Caco-2 (cell line): ENCODE measurements at regions not wholly inside any gene's neighbourhood (a gene's known extent, or its start where the extent isn't known, plus 50 kb on each side); places are given as distances from the start of the nearest gene placed in this dataset.
A peak's percentile ranks its signal among the peaks of the same experiment; 100 is the strongest.

Source experiments
- BruUV-seq: library from RNA; stranded (reverse); fragments of 400-500 nt; replicated peaks from 2 replicates; lab custom pipeline; 2021; lab: Mats Ljungman, UMichigan
- CTCF ChIA-PET: fragments of 300-600 bp; sonication (Branson Sonifier 250); formaldehyde crosslinking; loops from one replicate; lab custom pipeline; 2022; ENCODE audit warnings: antibody characterized with exemption; lab: Charles Lee
- POLR2A ChIA-PET: fragments of 300-600 bp; sonication (Branson Sonifier 250); formaldehyde crosslinking; loops from one replicate; lab custom pipeline; 2022; ENCODE audit warnings: antibody characterized with exemption; lab: Charles Lee
- DNase-seq, 2 experiments: peaks; one replicate each; pipeline versions ENCODE4 v3.0.0 to v3.0.0-alpha.2; 2020 to 2022
- H3K27me3 ChIP-seq: replicated peaks from 2 replicates; pipeline ENCODE4 v1.6.0; 2011; ENCODE audit warnings: low read length; ENCODE audit not compliant: control insufficient read depth, insufficient read depth
- H3K36me3 ChIP-seq: 2 replicates; pipeline ENCODE4 v1.5.1; 2011; ENCODE audit warnings: low read length; ENCODE audit not compliant: control insufficient read depth, insufficient read depth
- H3K4me1 ChIP-seq: fragments of 250-450 bp; sonication (Bioruptor Pico); 2 replicates; pipeline ENCODE4 v1.5.1; 2020; ENCODE audit warnings: mild to moderate bottlenecking
- H3K4me3 ChIP-seq: 2 replicates; pipeline ENCODE4 v1.5.1; 2011; ENCODE audit warnings: low read depth, mild to moderate bottlenecking, control low read depth, low read length
- H3K9me3 ChIP-seq: fragments of 250-450 bp; sonication (Bioruptor Pico); 2 replicates; pipeline ENCODE4 v1.5.1; 2020; ENCODE audit warnings: mild to moderate bottlenecking, moderate library complexity
- H3K27ac Mint-ChIP-seq: one replicate; pipeline ENCODE4 v1.8.0; 2022; ENCODE audit warnings: mixed read lengths; ENCODE audit not compliant: unreplicated experiment
- H3K27me3 Mint-ChIP-seq: one replicate; pipeline ENCODE4 v1.8.0; 2022; ENCODE audit warnings: mixed read lengths; ENCODE audit not compliant: insufficient read depth, unreplicated experiment
- H3K36me3 Mint-ChIP-seq: one replicate; pipeline ENCODE4 v1.8.0; 2022; ENCODE audit warnings: mild to moderate bottlenecking, mixed read lengths; ENCODE audit not compliant: insufficient read depth, unreplicated experiment
- H3K4me1 Mint-ChIP-seq: one replicate; pipeline ENCODE4 v1.8.0; 2022; ENCODE audit warnings: low read depth, mixed read lengths; ENCODE audit not compliant: unreplicated experiment
- H3K4me3 Mint-ChIP-seq: one replicate; pipeline ENCODE4 v1.8.0; 2022; ENCODE audit warnings: mild to moderate bottlenecking, moderate library complexity, mixed read lengths; ENCODE audit not compliant: unreplicated experiment
- H3K9me3 Mint-ChIP-seq: one replicate; pipeline ENCODE4 v1.8.0; 2022; ENCODE audit warnings: mixed read lengths; ENCODE audit not compliant: unreplicated experiment
- CTCF ChIP-seq, 2 experiments: fragments of 200-600 bp in 1 of 2; IDR thresholded peaks; 1 replicate in 1 of 2; 2 replicates in 1 of 2; pipeline versions ENCODE4 v1.5.1 to v1.8.0; 2011 to 2022; ENCODE audit warnings: antibody characterized with exemption in 1 of 2, control low read depth in 1 of 2, inconsistent platforms in 1 of 2, low read depth in 1 of 2, low read length in 1 of 2, mild to moderate bottlenecking in 1 of 2, moderate library complexity in 1 of 2; ENCODE audit not compliant: insufficient read depth in 1 of 2, severe bottlenecking in 1 of 2, unreplicated experiment in 1 of 2
- intact Hi-C: fragments of 100-400 bp; cut with micrococcal nuclease; formaldehyde crosslinking; loops from one replicate; pipeline ENCODE4 v1.10.0; 2022; ENCODE audit not compliant: unreplicated experiment

- CTCF ChIA-PET: no interaction called here
- Histone ChIP-seq H3K4me3 (no peak overlapping the region), H3K4me1 (peaks cover 53% of the 10 kb centered on the region), H3K9me3 (no peaks in the 10 kb centered on the region), H3K27me3 (no peaks in the 10 kb centered on the region), H3K36me3 (no peaks in the 10 kb centered on the region)
- H3K27me3 Mint-ChIP-seq: no peaks in the 10 kb centered on the region
- H3K9me3 Mint-ChIP-seq: peaks cover 9% of the 10 kb centered on the region
- H3K36me3 Mint-ChIP-seq: peaks cover 9% of the 10 kb centered on the region
- no TSS peak for BruUV-seq
- intact Hi-C loops: no loop called here
- POLR2A ChIA-PET: no interaction called here
- DNase-seq: no peak
- H3K4me1 Mint-ChIP-seq: peaks cover 45% of the 10 kb centered on the region
- H3K4me3 Mint-ChIP-seq: no peak overlapping the region
- no peak overlapping the region for H3K27ac Mint-ChIP-seq
- TF ChIP-seq CTCF (IDR thresholded peaks at IDR 0.05; ENCODE audit: insufficient read depth in 1 of 2, low read depth in 1 of 2, low read length in 1 of 2, severe bottlenecking in 1 of 2, unreplicated experiment in 1 of 2): no peak
Observed at GRCh38 chr20:11214256-11214840, 540.5 kb upstream of the JAG1 start.

- ChIA-PET POLR2A (no interaction called here), CTCF (interaction anchor here (1.0 to 1.7 kb wide), 2 partner anchors 12 to 50 kb away, joined by 3 to 13 read pairs; no protein-coding TSS in a partner anchor)
- Mint-ChIP-seq H3K4me1 (peaks cover 38% of the 10 kb centered on the region), H3K9me3 (peaks cover 9% of the 10 kb centered on the region), H3K36me3 (peaks cover 9% of the 10 kb centered on the region), H3K27me3 (no peaks in the 10 kb centered on the region), H3K4me3 (peak overlapping the region; percentile 36), H3K27ac (peak overlapping the region; percentile 74)
- Histone ChIP-seq H3K4me3 (no peak overlapping the region), H3K9me3 (no peaks in the 10 kb centered on the region), H3K27me3 (no peaks in the 10 kb centered on the region), H3K36me3 (no peaks in the 10 kb centered on the region), H3K4me1 (peaks cover 53% of the 10 kb centered on the region)
- BruUV-seq: no TSS peak
- peak; percentile 58 to 86 for DNase-seq
- intact Hi-C loops: loop anchor here (2.0 to 5.0 kb wide), 3 partner anchors 369 to 784 kb away; partner anchors contain the start of gene MKKS
- TF ChIP-seq CTCF (IDR thresholded peaks at IDR 0.05; ENCODE audit: insufficient read depth in 1 of 2, low read depth in 1 of 2, low read length in 1 of 2, severe bottlenecking in 1 of 2, unreplicated experiment in 1 of 2): no peak
Observed at GRCh38 chr20:11216451-11217314, 542.9 kb upstream of the JAG1 start.

- peaks cover 34% of the 10 kb centered on the region for H3K4me1 Mint-ChIP-seq
- no peak for TF ChIP-seq CTCF (IDR thresholded peaks at IDR 0.05; ENCODE audit: insufficient read depth in 1 of 2, low read depth in 1 of 2, low read length in 1 of 2, severe bottlenecking in 1 of 2, unreplicated experiment in 1 of 2)
- BruUV-seq: no TSS peak
- Histone ChIP-seq H3K9me3 (no peaks in the 10 kb centered on the region), H3K4me1 (peaks cover 53% of the 10 kb centered on the region), H3K36me3 (no peaks in the 10 kb centered on the region), H3K4me3 (no peak overlapping the region), H3K27me3 (no peaks in the 10 kb centered on the region)
- H3K4me3 Mint-ChIP-seq: peak overlapping the region; percentile 36
- no peaks in the 10 kb centered on the region for H3K27me3 Mint-ChIP-seq
- POLR2A ChIA-PET: no interaction called here
- H3K9me3 Mint-ChIP-seq: peaks cover 9% of the 10 kb centered on the region
- intact Hi-C loops: loop anchor here (1.0 to 5.0 kb wide), 8 partner anchors 13 to 785 kb away; partner anchors contain the start of gene MKKS
- DNase-seq: peak in 1 of 2 experiments; percentile 51
- peaks cover 9% of the 10 kb centered on the region for H3K36me3 Mint-ChIP-seq
- peak overlapping the region; percentile 74 for H3K27ac Mint-ChIP-seq
- CTCF ChIA-PET: interaction anchor here (0.6 to 2.1 kb wide), 6 partner anchors 12 to 543 kb away, joined by 3 to 13 read pairs (median 4); partner anchors contain the start of gene JAG1
Observed at GRCh38 chr20:11217326-11218172, 543.8 kb upstream of the JAG1 start.
